GM12872 (cell line): ENCODE measurements at regions not wholly inside any gene's neighbourhood (a gene's known extent, or its start where the extent isn't known, plus 50 kb on each side); places are given as distances from the start of the nearest gene placed in this dataset.

Experiments used
- CTCF ChIP-seq: IDR thresholded peaks from 3 replicates; pipeline ENCODE4 v1.5.1; 2011; ENCODE audit warnings: low read depth, mild to moderate bottlenecking, low read length, moderate library complexity; ENCODE audit not compliant: insufficient read depth

GRCh38 chr14:40345334-40345733, 913.1 kb upstream of the FBXO33 start:
- no peak for TF ChIP-seq CTCF

- no peak for TF ChIP-seq CTCF
Measured at GRCh38 chr14:40340708-40341107, 908.5 kb upstream of the FBXO33 start.

- TF ChIP-seq CTCF: no peak
Measured at GRCh38 chr14:40336846-40337245, 904.6 kb upstream of the FBXO33 start.

- TF ChIP-seq CTCF: no peak
Measured at GRCh38 chr14:40318211-40318719, 886.0 kb upstream of the FBXO33 start.

- no peak for TF ChIP-seq CTCF
Measured at GRCh38 chr14:40317690-40318089, 885.5 kb upstream of the FBXO33 start.

GRCh38 chr14:40312296-40312695, 880.1 kb upstream of the FBXO33 start:
- no peak for TF ChIP-seq CTCF

GRCh38 chr14:40309124-40309523, 876.9 kb upstream of the FBXO33 start:
- no peak for TF ChIP-seq CTCF

GRCh38 chr14:40308240-40308639, 876.0 kb upstream of the FBXO33 start:
- TF ChIP-seq CTCF: no peak
